H7 (cell line): ENCODE measurements at regions not wholly inside any gene's neighbourhood (a gene's known extent, or its start where the extent isn't known, plus 50 kb on each side); places are given as distances from the start of the nearest gene placed in this dataset.

Source experiments
- DNase-seq: peaks from one replicate; pipeline ENCODE4 v3.0.0; 2012
- H3K27me3 ChIP-seq: 2 replicates; pipeline ENCODE4 v1.6.0; 2011; ENCODE audit warnings: mild to moderate bottlenecking, low read length; ENCODE audit not compliant: control insufficient read depth, insufficient read depth
- H3K36me3 ChIP-seq: replicated peaks from 2 replicates; pipeline ENCODE4 v1.5.1; 2011; ENCODE audit warnings: low read length; ENCODE audit not compliant: control insufficient read depth, insufficient read depth
- H3K4me3 ChIP-seq: 2 replicates; pipeline ENCODE4 v1.5.1; 2011; ENCODE audit warnings: low read depth, mild to moderate bottlenecking, control low read depth, low read length, moderate library complexity; ENCODE audit not compliant: insufficient read depth

DNA sequence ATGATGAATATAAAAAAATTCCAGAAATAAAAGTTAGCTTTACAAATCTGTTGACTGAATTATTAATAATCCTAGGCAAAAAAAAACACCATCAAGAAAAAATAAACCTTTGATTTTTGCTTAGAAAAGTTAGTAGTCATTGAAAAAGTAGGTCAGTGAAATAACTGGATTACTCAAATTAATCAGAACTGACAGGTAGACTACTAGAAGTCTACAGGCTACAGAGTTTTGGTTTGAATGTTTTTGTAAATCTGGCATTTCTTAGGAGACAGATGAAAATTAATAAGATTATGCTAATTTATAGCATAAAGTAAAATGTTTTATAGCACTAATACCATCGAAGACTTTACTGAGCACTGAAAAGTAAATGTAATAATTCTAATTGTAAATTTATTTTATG, 511.9 kb downstream of the PTPRC start:
- no peak for DNase-seq
- no peak overlapping the region for H3K4me3 ChIP-seq
- H3K36me3 ChIP-seq: no peaks in the 10 kb centered on the region
- no peaks in the 10 kb centered on the region for H3K27me3 ChIP-seq

DNA sequence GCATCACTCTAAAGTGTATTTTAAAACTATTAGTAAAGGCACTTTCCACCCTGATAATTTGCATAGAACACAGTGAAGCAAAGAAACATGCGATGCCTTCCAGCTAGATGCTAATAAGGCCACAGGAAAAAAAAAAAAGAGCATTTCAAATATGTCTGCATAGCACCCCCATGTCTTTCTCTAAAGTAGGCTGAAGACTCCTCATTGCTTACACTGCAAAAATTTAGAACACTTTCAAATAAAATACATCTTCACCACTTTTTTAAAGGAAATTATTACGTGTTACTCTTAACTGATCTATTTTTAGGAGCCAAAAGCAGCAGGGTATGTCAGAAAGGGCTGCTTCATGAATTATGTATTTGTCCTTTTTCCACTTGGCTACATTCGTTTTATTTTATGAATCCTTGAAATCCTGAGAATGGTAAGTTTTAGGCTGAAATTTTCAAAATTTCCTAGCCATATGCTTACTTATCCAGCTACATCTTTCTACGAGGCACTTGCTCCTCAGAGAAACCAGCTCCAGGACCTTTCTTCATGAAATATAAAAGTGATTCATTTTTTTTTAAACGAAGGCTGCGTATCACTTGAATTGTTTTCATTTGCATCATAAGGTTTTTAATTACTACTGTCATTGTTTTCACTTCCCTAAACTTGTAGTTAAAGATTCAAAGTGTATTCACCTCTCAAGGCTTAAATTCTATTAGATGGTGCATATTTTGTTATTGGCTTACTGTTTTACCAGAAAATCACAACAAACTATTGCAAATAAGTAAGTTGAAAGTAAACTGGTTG, 513.0 kb downstream of the PTPRC start:
- DNase-seq: no peak
- Histone ChIP-seq H3K36me3 (no peaks in the 10 kb centered on the region), H3K4me3 (no peak overlapping the region), H3K27me3 (no peaks in the 10 kb centered on the region)

DNA sequence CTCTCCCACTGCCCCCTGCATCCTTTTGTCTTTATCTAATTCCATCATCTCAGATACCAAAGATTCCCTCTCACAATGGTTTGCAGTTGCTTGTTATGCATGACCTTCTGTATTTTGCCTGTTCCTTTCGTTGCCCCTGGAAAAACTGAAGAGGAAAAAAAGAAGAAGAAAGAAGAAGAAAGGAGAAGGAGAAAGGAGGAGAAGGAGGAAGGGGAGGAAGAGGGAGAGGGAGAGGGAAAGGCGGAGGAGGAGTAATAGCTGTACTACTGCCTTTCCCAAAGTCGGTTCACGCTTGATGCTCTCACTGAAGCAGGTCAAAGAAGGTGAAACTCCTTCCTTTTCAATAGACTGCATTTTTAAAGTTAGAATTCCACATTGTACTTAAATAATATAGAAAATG, 513.8 kb downstream of the PTPRC start:
- H3K4me3 ChIP-seq: no peak overlapping the region

DNA sequence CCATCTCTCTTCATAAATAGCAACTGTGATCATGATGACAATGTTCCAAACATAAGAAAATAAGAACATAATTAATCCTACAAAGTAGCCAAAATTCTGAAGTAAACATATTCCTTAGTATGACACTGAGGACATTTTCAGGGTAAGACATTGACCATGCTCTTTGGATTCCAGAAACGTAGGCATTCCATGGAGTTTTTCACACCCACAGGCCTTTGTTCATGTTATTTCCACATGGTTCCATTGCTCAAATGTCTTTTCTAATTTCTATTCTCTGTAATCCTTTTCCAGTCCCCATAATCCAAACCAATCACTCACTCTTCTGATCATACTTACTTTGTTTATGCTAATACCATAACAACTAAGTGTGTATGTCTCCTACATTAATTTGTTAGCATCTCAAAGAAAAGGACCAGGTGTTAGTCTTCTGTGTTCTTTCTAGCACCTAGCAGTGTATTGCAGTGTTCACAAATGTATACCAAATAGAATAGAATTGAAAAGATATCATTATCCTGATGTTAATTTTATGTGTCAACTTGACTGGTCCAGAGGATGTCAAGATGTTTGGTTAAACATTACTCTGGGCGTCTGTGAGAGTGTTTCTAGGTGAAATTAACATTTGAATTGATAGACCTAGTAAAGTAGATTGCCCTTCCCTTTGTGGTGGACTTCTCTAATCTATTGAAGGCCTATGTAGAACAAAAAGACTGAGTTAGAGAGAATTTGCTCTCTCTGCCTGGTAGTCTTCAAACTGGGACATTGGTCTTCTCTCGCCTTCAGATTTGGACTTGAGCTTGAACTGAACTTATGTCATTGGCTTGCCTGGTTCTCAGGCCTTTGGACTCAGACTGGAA, 516.6 kb downstream of the PTPRC start:
- Histone ChIP-seq H3K27me3 (no peaks in the 10 kb centered on the region), H3K4me3 (no peak overlapping the region), H3K36me3 (no peaks in the 10 kb centered on the region)
- no peak for DNase-seq

More for the DNA sequence above, 513.8 kb downstream of the PTPRC start:
- DNase-seq: no peak
- Histone ChIP-seq H3K36me3 (no peaks in the 10 kb centered on the region), H3K27me3 (no peaks in the 10 kb centered on the region)

DNA sequence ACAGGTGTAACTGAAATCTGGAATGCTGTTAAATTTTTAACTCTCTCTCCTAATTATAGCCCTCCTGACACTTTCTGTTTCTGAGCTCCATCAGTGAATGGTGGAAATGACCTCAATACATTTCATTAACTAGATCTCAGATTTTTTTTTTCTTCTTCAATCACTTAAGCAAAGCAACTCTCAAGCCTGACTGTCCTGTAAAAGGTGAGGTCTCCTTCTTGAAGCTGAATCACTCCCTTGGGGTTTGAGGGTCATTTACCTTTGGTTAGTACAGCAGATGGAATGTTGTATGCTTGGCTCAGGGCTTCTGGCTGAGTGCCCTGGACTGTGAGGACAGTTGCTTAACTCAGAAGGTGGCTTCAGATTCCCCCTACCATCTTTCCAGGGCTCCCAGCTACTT, 518.7 kb downstream of the PTPRC start:
- Histone ChIP-seq H3K27me3 (no peaks in the 10 kb centered on the region), H3K36me3 (no peaks in the 10 kb centered on the region), H3K4me3 (no peak overlapping the region)
- DNase-seq: no peak

DNA sequence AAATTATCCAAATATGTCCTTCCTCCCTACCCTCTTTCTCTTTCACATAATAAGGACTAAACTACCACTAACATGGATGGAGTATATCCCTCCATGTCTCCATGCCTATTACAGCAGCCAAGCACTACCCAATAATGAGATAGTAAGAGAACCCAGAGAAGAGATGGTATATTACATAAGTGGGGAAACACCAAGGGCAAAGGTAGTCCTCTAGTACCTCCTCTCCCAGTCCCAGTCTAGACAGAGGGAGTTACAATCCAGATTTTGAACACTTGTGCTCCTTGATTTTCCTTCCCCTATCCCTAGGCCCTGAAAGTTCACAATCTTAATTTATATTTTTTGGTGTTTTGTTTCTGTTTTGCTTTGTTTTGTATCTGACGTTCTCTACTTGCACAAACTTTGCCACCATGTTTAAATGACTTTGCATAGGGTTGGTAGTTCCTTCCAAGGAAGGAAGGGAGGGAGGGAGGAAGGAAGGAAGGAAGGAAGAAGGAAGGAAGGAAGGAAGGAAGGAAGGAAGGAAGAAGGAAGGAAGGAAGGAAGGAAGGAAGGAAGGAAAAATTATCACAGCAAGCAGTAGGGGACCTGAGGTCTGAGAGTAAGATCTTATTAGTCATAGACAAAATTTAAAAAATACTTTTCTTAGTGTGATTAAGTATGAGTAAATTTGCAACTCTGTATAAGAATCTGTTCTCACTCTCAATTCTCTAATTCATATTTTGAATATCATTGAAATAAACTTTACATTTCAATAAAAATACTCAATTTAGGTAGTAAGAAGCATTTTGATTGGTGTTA, 521.9 kb downstream of the PTPRC start:
- no peak overlapping the region for H3K4me3 ChIP-seq
- H3K27me3 ChIP-seq: no peaks in the 10 kb centered on the region

DNA sequence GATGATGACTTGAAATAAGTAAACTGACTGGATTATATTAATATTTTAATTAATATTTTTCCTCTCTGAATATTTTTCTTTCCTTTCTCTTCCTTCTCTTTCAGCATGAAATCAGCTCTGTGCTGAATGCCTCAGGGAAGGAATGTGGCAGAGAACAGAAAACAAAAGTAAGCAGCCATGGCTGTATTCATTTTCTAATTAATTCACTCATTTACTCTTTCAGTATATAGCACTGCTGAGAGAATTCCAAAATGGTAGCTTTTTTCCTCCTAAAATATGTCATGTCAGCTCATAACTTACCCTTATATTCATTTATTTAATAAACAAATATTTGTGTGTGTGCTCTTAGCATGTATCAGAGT, 522.5 kb downstream of the PTPRC start:
- Histone ChIP-seq H3K4me3 (no peak overlapping the region), H3K36me3 (no peaks in the 10 kb centered on the region)
- DNase-seq: no peak

More for the DNA sequence above, 521.9 kb downstream of the PTPRC start:
- no peak for DNase-seq
- H3K36me3 ChIP-seq: no peaks in the 10 kb centered on the region

DNA sequence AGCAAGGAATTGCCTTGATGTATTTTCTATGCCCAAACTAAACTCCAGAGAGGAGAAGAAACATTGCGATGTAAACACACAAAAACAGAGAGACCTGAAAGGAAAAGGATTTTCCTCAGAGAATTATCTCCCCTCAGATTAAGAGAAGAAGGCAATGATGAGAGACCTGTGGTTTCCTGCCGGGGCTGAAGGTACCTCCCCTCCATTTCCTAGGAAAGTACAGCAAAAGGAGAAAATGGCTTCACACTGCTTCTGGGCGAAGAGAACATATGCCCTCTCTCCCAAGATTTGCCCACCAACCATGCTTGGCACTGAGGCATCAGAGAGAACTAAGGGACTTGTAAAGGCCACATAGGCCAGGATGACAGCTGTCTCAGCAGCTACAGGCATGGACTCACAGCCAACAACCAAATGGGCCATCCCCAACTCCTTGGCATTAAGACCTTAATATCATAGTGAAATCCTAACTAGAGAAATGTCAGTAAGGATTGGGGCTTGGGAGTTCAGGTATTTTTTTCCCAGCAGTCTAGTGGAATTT, 523.0 kb downstream of the PTPRC start:
- H3K36me3 ChIP-seq: no peaks in the 10 kb centered on the region
- no peaks in the 10 kb centered on the region for H3K27me3 ChIP-seq
- no peak overlapping the region for H3K4me3 ChIP-seq
- no peak for DNase-seq

More for the DNA sequence above, 522.5 kb downstream of the PTPRC start:
- H3K27me3 ChIP-seq: no peaks in the 10 kb centered on the region

DNA sequence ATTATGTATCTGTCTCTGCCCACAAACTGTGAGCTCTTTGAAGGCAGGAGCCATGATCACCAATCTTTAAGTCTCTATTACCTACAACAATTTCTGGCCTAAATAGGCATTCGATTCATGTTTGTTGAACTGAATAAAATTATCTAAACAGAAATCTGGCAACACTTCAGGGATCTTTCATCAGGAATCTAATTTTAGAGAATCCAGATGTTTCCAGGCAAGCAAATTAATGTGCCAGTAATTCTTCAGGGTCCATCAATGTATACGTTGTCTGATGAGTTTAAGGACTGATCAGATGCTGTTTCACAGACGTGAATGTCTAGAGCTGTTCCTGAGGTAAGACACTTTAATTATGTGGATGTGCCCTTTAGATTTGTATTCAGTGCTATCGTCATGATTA, 524.4 kb downstream of the PTPRC start:
- no peak for DNase-seq
- Histone ChIP-seq H3K4me3 (no peak overlapping the region), H3K27me3 (no peaks in the 10 kb centered on the region), H3K36me3 (no peaks in the 10 kb centered on the region)

DNA sequence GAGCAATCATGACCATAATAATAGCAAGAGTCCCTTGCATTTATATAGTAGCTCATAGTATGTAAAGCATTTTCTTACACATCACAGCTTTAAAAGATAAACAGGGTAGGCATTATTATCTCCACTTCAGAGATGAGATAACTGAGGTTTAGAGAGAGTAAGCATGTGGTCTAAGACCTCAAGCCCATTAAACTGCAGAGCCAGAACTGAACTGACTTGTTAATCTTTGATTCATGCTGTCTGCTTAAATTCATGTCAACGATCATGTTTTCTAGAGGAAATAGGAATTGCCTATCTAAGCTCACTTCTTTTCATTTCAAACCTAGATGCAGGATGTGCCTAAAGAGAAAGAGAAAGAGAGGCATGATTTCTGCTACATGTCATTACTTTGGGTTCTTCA, 524.8 kb downstream of the PTPRC start:
- Histone ChIP-seq H3K27me3 (no peaks in the 10 kb centered on the region), H3K36me3 (no peaks in the 10 kb centered on the region), H3K4me3 (no peak overlapping the region)
- no peak for DNase-seq

DNA sequence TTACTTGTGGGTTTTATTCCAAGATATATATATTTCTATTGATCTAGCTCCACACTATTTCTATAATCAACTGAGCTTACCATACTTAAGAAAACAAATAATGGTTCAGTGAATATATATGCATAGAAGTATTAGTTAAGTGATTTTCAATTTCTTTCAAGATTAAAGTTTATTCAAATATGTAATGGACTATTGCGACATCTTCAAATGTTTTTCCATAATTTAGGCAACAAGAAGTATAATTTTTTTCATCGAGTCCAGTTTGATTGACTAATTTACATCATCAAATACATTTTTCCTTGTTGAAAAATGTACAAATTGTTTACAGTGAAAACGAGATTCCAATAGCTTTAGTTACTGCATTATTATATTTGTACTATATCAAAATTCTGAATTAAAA, 528.6 kb downstream of the PTPRC start:
- H3K4me3 ChIP-seq: no peak overlapping the region
- H3K27me3 ChIP-seq: no peaks in the 10 kb centered on the region
- no peaks in the 10 kb centered on the region for H3K36me3 ChIP-seq
- no peak for DNase-seq

DNA sequence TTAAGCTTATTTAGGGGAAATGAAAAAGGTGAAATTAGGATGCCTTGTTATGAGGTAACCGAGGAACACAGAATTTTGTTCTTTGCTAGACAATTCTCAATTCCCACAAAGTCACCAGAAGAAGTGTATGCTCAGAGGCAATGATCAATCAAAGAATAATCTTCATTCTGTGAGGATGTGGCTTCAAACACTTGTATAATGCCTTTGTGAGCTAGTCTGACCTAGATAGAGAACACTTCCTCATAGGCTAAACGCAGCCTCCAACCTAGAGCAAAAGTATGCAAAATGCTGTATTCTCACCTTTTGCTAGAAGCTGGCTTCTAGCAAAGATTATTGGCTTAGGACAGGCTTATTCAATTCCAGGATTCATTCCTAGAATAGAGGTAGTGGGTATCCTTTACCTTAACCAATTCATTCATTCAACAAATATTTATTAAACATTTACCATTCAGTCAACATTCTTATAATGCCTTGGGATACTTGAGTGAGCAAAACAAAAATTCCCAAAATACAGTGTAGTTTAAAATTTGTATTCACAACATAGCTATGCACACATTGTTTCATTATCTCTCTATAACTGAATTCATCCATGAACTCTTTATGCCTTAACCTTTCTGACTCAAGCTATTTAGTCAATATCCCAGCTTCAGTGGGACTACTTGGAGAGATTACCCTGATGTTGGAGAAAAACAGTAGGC, 530.2 kb downstream of the PTPRC start:
- DNase-seq: no peak
- Histone ChIP-seq H3K27me3 (no peaks in the 10 kb centered on the region), H3K4me3 (no peak overlapping the region), H3K36me3 (no peaks in the 10 kb centered on the region; the same call in 1 of the 2 replicates)

DNA sequence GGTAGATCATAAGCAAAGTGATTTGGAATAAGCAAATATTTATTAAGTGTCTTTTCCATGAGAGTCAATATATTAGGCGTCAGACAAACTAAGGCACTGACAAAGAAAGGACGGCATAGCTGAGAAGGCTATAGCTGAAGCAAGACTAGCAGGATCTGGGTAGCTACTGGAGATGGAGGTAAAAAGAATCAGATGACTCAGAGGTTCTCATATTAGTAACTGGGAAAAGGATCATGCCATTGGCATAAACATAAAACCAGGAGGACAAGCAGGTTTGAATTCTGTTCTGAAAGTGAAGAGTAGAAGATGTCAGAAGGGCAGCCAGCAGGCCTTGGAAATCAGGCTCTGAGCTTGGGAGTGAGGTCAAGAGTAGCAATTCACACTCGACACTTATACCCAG, 531.9 kb downstream of the PTPRC start:
- no peak for DNase-seq
- Histone ChIP-seq H3K4me3 (no peak overlapping the region), H3K36me3 (no peaks in the 10 kb centered on the region; the same call in 1 of the 2 replicates)

More for the DNA sequence above, 531.9 kb downstream of the PTPRC start:
- no peaks in the 10 kb centered on the region for H3K27me3 ChIP-seq
